GM08714 (cell line): ENCODE measurements at regions not wholly inside any gene's neighbourhood (a gene's known extent, or its start where the extent isn't known, plus 50 kb on each side); places are given as distances from the start of the nearest gene placed in this dataset.

Experiments used
- H3K4me3 ChIP-seq: fragments of 200-500 bp; sonication (Bioruptor generic); 2 replicates; pipeline ENCODE4 v1.5.1; 2014; ENCODE audit warnings: mild to moderate bottlenecking, low read length, inconsistent platforms
- ZNF274 ChIP-seq: IDR thresholded peaks from 2 replicates; pipeline ENCODE4 v1.6.1; 2012; ENCODE audit warnings: mild to moderate bottlenecking, low read depth, low read length

- no peak for TF ChIP-seq ZNF274
- no peak overlapping the region for H3K4me3 ChIP-seq
Measured at GRCh38 chr2:181326661-181327060, 130.5 kb upstream of the ITGA4 start.

- H3K4me3 ChIP-seq: no peak overlapping the region
- TF ChIP-seq ZNF274: no peak
Measured at GRCh38 chr2:181330286-181330685, 126.9 kb upstream of the ITGA4 start.

GRCh38 chr2:181332044-181332605, 125.1 kb upstream of the ITGA4 start:
- H3K4me3 ChIP-seq: no peak overlapping the region
- no peak for TF ChIP-seq ZNF274

GRCh38 chr2:181334158-181334826, 122.9 kb upstream of the ITGA4 start:
- no peak for TF ChIP-seq ZNF274
- H3K4me3 ChIP-seq: no peak overlapping the region

GRCh38 chr2:181340891-181341290, 116.3 kb upstream of the ITGA4 start:
- H3K4me3 ChIP-seq: no peak overlapping the region
- TF ChIP-seq ZNF274: no peak

- no peak for TF ChIP-seq ZNF274
- no peak overlapping the region for H3K4me3 ChIP-seq
Measured at GRCh38 chr2:181341855-181342600, 115.2 kb upstream of the ITGA4 start.

- H3K4me3 ChIP-seq: no peak overlapping the region
- no peak for TF ChIP-seq ZNF274
Measured at GRCh38 chr2:181348107-181348837, 108.9 kb upstream of the ITGA4 start.

GRCh38 chr2:181352158-181352557, 105.0 kb upstream of the ITGA4 start:
- TF ChIP-seq ZNF274: no peak
- H3K4me3 ChIP-seq: no peak overlapping the region

- no peak for TF ChIP-seq ZNF274
- no peak overlapping the region for H3K4me3 ChIP-seq
Measured at GRCh38 chr2:181354626-181355025, 102.6 kb upstream of the ITGA4 start.

- H3K4me3 ChIP-seq: no peak overlapping the region
- no peak for TF ChIP-seq ZNF274
Measured at GRCh38 chr2:181356526-181357130, 100.6 kb upstream of the ITGA4 start.

- no peak for TF ChIP-seq ZNF274
- H3K4me3 ChIP-seq: no peak overlapping the region
Measured at GRCh38 chr2:181357979-181358378, 99.2 kb upstream of the ITGA4 start.

- no peak overlapping the region for H3K4me3 ChIP-seq
- TF ChIP-seq ZNF274: no peak
Measured at GRCh38 chr2:181362561-181362960, 94.6 kb upstream of the ITGA4 start.

- TF ChIP-seq ZNF274: no peak
Measured at GRCh38 chr2:181363164-181363563, 94.0 kb upstream of the ITGA4 start.

More at GRCh38 chr2:181363164-181363563, 94.0 kb upstream of the ITGA4 start:
- no peak overlapping the region for H3K4me3 ChIP-seq
